Tibial nerve (tissue), 4 donors: ENCODE measurements at regions not wholly inside any gene's neighbourhood (a gene's known extent, or its start where the extent isn't known, plus 50 kb on each side); places are given as distances from the start of the nearest gene placed in this dataset.

Experiments used
- DNase-seq, 2 donors: peaks; one replicate each; pipeline ENCODE4 v3.0.0-alpha.2; 2019; ENCODE audit warnings: low spot score in 2 of 2
- H3K27ac ChIP-seq, 4 donors: fragments of 200-600 bp; sonication (generic) in 3 of 4; one replicate each; pipeline ENCODE4 v1.5.1; 2017 to 2019; ENCODE audit warnings: mild to moderate bottlenecking in 1 of 4
- H3K27me3 ChIP-seq, 2 donors: fragments of 200-600 bp; sonication (generic) in 1 of 2; one replicate each; pipeline versions ENCODE4 v1.5.1 to v1.6.0; 2017 to 2019
- H3K36me3 ChIP-seq, 3 donors: fragments of 200-600 bp; sonication (generic); one replicate each; pipeline ENCODE4 v1.5.1; 2018 to 2019
- H3K4me1 ChIP-seq, 4 donors: fragments of 200-600 bp; sonication (generic) in 3 of 4; one replicate each; pipeline ENCODE4 v1.5.1; 2017 to 2019
- H3K4me3 ChIP-seq, 4 donors: fragments of 200-600 bp; sonication (generic) in 3 of 4; one replicate each; pipeline ENCODE4 v1.5.1; 2017 to 2019; ENCODE audit warnings: mild to moderate bottlenecking in 1 of 4, moderate library complexity in 1 of 4
- H3K9me3 ChIP-seq, 4 donors: fragments of 200-600 bp; sonication (generic) in 3 of 4; one replicate each; pipeline ENCODE4 v1.5.1; 2017 to 2019
- EP300 ChIP-seq, 2 donors: sonication (generic); formaldehyde crosslinking; IDR thresholded peaks; one replicate each; pipeline ENCODE4 v1.6.1; 2017; ENCODE audit warnings: antibody characterized with exemption in 2 of 2, mild to moderate bottlenecking in 1 of 2
- POLR2A ChIP-seq, 2 donors: fragments of 450-650 bp; IDR thresholded peaks; one replicate each; pipeline ENCODE4 v1.6.1; 2017; ENCODE audit warnings: antibody characterized with exemption in 2 of 2, mild to moderate bottlenecking in 2 of 2, moderate library complexity in 2 of 2
- WGBS, 2 donors: methylation state at CpG; one replicate each; pipeline ENCODE4 v1.1.5; 2018; 5-methylcytosine and 5-hydroxymethylcytosine counted together
- TF ChIP-seq, protein P1 (sequence below), 5 experiments: fragments of 200-600 bp in 3 of 5; fragments of 450-650 bp in 2 of 5; sonication (generic) in 3 of 5; IDR thresholded peaks; one replicate each; pipeline ENCODE4 v1.5.1; 2016 to 2019; ENCODE audit warnings: antibody characterized with exemption in 5 of 5, mild to moderate bottlenecking in 3 of 5, moderate library complexity in 2 of 5

DNA sequence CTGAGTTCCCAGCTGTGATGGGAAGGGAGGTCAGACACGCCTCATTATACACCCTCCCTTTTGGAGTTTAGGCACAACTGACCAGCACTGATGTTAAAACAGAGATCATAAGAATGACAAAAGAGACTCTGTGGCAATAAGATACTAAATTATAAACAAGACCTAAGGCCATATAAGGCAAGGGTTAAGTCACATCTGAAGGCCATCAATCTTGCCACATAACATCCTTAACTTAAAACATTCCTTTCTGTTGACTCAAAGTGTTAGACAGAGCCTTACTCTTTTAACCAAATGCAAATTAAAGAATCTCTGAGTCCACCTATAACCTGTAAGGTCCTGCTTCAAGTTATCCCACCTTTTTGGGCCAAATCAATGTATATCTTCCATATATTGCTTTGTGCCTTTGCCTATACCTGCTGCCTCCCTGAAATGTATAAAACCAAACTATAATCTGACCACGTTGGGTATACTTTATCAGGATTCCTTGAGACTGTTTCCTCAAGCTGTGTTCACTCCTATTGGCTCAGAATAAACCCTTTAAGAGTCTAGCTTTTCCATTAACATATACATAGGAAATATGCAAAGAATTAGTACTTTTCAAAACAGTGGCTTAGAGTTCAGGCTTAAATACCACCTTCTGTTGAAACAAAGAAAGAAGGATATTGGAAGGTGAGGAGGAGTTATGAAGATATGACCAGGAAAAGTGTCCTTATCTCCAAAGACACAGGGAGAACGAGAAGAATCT, 214.4 kb upstream of the PPP1R2C start:
- H3K4me3 ChIP-seq: no peak overlapping the region
- H3K27me3 ChIP-seq: no peaks in the 10 kb centered on the region
- no peak for DNase-seq
- H3K9me3 ChIP-seq: no peaks in the 10 kb centered on the region
- no peak overlapping the region for H3K27ac ChIP-seq
- WGBS, 2 donors: 50 to 77% methylated on average over 3 of the region's 3 CpGs
- H3K36me3 ChIP-seq: no peaks in the 10 kb centered on the region
- H3K4me1 ChIP-seq: no peaks in the 10 kb centered on the region
- TF ChIP-seq POLR2A (IDR thresholded peaks at IDR 0.05) (no peak), EP300 (IDR thresholded peaks at IDR 0.05) (no peak)
- TF ChIP-seq, protein P1, sequence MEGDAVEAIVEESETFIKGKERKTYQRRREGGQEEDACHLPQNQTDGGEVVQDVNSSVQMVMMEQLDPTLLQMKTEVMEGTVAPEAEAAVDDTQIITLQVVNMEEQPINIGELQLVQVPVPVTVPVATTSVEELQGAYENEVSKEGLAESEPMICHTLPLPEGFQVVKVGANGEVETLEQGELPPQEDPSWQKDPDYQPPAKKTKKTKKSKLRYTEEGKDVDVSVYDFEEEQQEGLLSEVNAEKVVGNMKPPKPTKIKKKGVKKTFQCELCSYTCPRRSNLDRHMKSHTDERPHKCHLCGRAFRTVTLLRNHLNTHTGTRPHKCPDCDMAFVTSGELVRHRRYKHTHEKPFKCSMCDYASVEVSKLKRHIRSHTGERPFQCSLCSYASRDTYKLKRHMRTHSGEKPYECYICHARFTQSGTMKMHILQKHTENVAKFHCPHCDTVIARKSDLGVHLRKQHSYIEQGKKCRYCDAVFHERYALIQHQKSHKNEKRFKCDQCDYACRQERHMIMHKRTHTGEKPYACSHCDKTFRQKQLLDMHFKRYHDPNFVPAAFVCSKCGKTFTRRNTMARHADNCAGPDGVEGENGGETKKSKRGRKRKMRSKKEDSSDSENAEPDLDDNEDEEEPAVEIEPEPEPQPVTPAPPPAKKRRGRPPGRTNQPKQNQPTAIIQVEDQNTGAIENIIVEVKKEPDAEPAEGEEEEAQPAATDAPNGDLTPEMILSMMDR (IDR thresholded peaks at IDR 0.05): no peak

DNA sequence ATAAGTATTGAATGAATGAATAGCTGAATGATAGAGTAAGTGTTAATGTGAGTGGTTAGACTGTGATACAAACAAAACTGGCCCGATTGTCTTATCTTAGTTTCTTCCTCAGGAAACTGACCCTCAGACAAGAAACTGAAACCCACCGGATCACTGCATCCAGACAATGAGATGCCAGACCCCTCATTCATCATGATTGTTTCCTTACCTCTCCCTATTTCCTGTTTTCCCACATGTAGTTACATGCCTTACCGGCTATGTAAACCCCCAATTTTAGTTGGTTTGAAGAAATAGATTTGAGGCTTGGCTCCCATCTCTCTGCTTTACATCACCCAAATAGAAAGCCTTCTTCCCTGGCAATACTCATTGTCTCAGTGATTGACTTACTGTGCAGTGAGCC, 218.9 kb upstream of the PPP1R2C start:
- Histone ChIP-seq H3K9me3 (no peaks in the 10 kb centered on the region), H3K27me3 (no peaks in the 10 kb centered on the region), H3K36me3 (no peaks in the 10 kb centered on the region), H3K4me1 (no peaks in the 10 kb centered on the region), H3K4me3 (no peak overlapping the region), H3K27ac (no peak overlapping the region)
- WGBS, 2 donors: 49 to 54% methylated on average over 3 of the region's 3 CpGs
- no peak for DNase-seq
- TF ChIP-seq POLR2A (IDR thresholded peaks at IDR 0.05) (no peak), EP300 (IDR thresholded peaks at IDR 0.05) (no peak)
- TF ChIP-seq, protein P1 (IDR thresholded peaks at IDR 0.05): no peak

DNA sequence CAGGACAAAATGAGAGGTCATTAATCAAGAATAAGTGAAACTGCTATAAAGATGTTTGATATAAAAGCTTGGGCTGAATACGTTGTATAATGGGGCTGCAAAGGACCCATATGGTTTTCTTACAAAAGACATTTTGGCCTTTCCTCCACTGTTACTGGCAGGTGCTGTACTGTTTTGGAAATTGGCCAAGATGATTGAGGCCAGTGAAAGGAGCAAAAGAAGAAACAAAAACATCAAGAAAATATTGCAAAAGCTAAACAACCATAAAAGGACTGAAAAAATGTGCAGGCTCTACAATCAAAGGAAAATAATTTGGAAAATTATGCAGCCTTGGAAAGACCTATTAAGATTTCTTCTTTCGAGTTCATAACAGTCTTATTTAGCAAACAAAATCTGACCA, 222.2 kb upstream of the PPP1R2C start:
- DNase-seq: no peak
- Histone ChIP-seq H3K27ac (no peak overlapping the region), H3K4me3 (no peak overlapping the region), H3K4me1 (no peaks in the 10 kb centered on the region), H3K9me3 (no peaks in the 10 kb centered on the region), H3K36me3 (no peaks in the 10 kb centered on the region), H3K27me3 (no peaks in the 10 kb centered on the region)
- WGBS, 2 donors: 50 to 54% methylated on average over 2 of the region's 2 CpGs
- TF ChIP-seq, protein P1 (IDR thresholded peaks at IDR 0.05): no peak
- TF ChIP-seq POLR2A (IDR thresholded peaks at IDR 0.05) (no peak), EP300 (IDR thresholded peaks at IDR 0.05) (no peak)

DNA sequence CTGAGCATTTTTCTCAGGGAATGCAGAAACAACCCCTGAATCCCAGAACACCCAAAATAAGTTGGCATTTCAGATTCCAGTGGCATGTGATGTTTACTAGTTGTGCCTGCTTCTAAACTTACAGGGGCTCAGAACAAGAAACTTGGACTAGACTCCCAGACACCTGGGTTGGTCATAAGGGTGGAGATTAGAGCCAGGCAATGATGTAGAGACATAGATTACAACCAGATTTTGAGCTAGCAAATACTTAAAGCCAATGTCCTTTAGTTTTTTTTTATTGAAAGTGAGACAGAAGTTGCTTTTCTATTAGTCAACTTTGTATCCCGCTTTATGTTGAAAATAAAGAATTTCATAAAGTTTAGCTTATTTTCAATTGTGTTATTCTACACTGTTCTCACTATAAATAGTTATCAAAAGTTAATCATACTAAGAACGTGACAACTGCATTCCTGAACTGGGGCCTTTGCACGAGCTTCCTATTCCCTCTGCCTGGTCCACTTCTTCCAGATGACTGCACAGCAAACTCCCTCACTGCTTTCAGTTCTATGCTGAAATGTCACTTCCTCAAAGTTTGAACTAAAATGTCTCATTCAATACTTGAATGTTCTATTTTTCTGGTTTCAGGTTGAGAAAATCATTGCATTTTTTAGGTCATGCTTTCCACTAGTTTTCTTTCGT, 224.7 kb upstream of the PPP1R2C start:
- Histone ChIP-seq H3K27ac (no peak overlapping the region), H3K36me3 (no peaks in the 10 kb centered on the region), H3K27me3 (no peaks in the 10 kb centered on the region), H3K9me3 (no peaks in the 10 kb centered on the region), H3K4me1 (no peaks in the 10 kb centered on the region), H3K4me3 (no peak overlapping the region)
- DNase-seq: no peak
- 62 to 66% methylated on average over 4 of the region's 4 CpGs for whole genome bisulfite sequencing, 2 donors
- TF ChIP-seq POLR2A (IDR thresholded peaks at IDR 0.05) (no peak), EP300 (IDR thresholded peaks at IDR 0.05) (no peak)
- TF ChIP-seq, protein P1 (IDR thresholded peaks at IDR 0.05): no peak

DNA sequence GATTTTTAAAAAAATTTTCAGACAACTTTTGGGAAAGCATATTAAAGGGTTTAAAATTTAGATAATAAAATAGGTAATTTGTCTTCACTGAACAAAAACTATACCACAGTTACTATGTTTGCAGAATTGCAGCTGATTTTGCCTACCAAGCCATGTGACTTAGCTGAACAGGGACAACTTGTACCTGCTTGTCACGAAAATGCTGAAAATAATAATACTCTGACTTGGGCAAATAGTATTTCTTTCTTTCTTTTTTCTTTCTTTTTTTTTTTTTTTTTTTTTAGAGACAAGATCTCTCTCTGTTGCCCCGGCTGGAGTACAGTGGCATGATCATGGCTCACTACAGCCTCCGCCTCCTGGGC, 225.2 kb upstream of the PPP1R2C start:
- no peaks in the 10 kb centered on the region for H3K27me3 ChIP-seq
- no peak overlapping the region for H3K27ac ChIP-seq
- H3K36me3 ChIP-seq: no peaks in the 10 kb centered on the region
- no peak overlapping the region for H3K4me3 ChIP-seq
- TF ChIP-seq, protein P1 (IDR thresholded peaks at IDR 0.05): no peak
- TF ChIP-seq EP300 (IDR thresholded peaks at IDR 0.05) (no peak), POLR2A (IDR thresholded peaks at IDR 0.05) (no peak)
- no peaks in the 10 kb centered on the region for H3K9me3 ChIP-seq
- no peaks in the 10 kb centered on the region for H3K4me1 ChIP-seq
- DNase-seq: no peak
- WGBS, 2 donors: 85 to 92% methylated on average over 3 of the region's 3 CpGs
